ENCODE measurements at regions not wholly inside any gene's neighbourhood (a gene's known extent, or its start where the extent isn't known, plus 50 kb on each side); places are given as distances from the start of the nearest gene placed in this dataset.
"Not testable (repeated sequence)": the region's sequence is repeated elsewhere in the genome, so short reads cannot be mapped to it uniquely, and the experiment has no call there.

DNA sequence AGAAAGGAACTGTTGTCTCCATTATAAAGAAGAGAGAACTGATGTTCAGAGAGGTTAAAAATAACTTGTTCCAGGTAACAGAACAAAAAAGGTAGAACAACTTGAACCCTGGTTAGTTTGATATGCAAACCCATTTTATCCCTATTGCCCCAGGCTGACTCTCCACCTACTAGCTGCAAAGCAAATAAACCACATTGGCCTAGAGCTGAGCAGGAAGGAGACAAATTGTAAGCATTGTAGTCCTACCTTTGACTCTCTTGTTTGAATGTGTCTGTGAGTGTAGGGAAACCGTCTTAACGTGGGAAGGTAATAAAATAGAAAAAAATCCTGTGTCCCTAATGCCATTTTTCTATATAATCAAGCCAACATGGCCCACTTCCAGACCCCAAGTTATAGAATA lies 126.4 kb downstream of the CCER1 start:
- no peak for DNase-seq

DNA sequence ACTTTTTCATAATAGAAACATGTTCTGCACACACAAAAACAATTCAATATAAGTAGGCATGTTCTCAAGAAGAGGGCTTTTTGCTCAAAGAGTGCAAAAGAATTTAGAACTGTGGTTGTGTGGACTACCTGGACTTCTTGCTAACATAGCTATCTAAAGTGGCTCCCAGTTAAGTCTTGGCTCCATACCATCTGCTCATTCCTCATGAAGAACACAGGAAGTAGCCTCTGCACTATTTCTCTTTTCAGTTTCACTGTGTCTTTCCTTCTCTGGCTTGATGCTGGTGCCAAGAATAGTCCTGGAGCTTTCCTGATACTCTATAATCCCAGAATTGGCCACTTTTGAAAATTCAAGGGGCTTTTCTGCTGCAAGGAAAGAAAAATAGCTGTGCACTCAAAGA lies 127.4 kb downstream of the CCER1 start:
- no peak for DNase-seq

- DNase-seq = no peak
These were observed 128.9 kb downstream of the CCER1 start for GRCh38 chr12:90826036-90826435.

GRCh38 chr12:90823859-90824258 lies 131.1 kb downstream of the CCER1 start:
- no peak for DNase-seq

GRCh38 chr12:90819709-90820108 lies 135.3 kb downstream of the CCER1 start:
- no peak for DNase-seq

GRCh38 chr12:90816353-90817089 lies 138.5 kb downstream of the CCER1 start:
- no peak for DNase-seq

GRCh38 chr12:90809940-90810339 lies 145.0 kb downstream of the CCER1 start:
- DNase-seq = no peak

GRCh38 chr12:90808568-90808967 lies 146.4 kb downstream of the CCER1 start:
- no peak for DNase-seq

GRCh38 chr12:90802727-90803126 lies 152.2 kb downstream of the CCER1 start:
- DNase-seq = no peak

- DNase-seq = no peak
These were observed 153.2 kb downstream of the CCER1 start for GRCh38 chr12:90801776-90802175.

DNA sequence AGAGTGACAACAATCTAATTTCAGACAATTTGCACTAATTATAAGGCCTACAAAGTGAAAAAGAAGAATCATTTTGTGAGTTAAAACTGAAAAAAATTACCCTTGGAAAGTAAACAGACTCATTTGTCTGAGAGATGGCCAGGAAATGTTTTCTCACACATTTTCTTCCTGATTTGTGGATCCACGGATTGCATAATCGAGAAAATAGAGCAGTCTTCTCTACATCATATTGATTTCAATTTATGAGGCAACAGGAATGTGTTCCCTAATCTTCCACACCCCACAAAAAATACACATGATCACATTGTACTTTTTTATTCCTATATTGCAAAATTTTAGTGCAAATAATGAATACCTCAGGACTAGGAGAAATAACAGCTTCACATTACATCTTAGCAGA lies 160.8 kb downstream of the CCER1 start:
- DNase-seq = no peak

- DNase-seq = not testable (repeated sequence)
These were observed 162.3 kb downstream of the CCER1 start for GRCh38 chr12:90792718-90793117.

- no peak for DNase-seq
These were observed 163.5 kb downstream of the CCER1 start for GRCh38 chr12:90791445-90791844.

DNA sequence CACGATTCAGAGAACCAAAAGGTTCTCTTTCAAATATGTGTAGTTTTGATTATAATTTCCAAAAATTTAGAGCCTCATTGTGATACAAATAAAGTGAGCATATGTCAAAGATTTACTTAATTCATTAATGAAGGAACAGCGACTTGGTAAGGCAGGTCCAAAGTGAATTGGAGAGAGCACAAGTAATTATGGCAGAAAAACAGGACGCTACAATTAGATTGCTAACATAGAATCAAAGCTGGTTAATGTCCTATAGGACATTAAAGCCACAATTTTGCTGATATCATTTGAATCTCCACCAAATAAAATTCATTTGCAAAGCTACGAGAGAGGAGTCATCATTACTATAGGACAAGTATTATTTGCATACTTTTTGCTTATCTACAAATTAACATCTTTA lies 164.2 kb downstream of the CCER1 start:
- DNase-seq = no peak

DNA sequence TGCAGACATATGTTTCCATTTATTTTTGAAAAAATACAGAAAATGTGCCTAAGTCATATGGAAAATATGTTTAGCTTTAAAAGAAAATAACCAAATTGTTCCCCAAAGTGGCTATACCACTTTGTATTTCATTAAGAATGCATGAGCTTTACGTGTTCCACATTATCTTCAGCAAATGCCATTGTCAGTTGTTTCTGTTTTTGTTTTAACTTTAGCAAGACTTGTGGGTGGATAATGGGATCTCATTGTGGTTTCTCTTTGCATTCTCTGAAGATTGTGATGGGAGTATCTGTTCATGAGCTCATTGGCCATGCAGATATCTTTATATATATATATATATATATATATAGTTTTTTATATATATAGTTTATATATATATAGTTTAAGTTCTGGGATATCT lies 181.5 kb downstream of the CCER1 start:
- DNase-seq = no peak

GRCh38 chr12:90770861-90771260 lies 184.1 kb downstream of the CCER1 start:
- no peak for DNase-seq

- DNase-seq = no peak
These were observed 197.0 kb downstream of the CCER1 start for GRCh38 chr12:90757957-90758356.

DNA sequence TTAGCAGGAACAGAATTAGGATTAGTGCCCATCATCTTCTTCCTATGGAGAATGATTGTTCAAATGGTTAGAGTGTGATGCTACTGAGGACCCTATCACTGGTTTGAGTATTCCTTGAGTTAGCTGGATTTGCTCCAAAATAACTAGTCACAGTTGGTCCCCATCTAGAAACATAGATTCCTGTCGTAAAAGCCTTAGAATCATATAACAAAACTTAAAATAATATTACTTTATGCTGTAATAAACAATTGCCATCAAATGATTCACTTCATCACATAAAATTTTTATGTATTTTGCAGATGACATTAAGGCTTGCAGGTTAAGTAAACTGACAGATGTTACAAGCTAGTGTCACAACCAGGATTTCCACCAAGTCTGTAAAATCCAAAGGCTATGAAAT lies 209.8 kb downstream of the CCER1 start:
- no peak for DNase-seq

- DNase-seq = no peak
These were observed 213.4 kb downstream of the CCER1 start for GRCh38 chr12:90741611-90742010.

DNA sequence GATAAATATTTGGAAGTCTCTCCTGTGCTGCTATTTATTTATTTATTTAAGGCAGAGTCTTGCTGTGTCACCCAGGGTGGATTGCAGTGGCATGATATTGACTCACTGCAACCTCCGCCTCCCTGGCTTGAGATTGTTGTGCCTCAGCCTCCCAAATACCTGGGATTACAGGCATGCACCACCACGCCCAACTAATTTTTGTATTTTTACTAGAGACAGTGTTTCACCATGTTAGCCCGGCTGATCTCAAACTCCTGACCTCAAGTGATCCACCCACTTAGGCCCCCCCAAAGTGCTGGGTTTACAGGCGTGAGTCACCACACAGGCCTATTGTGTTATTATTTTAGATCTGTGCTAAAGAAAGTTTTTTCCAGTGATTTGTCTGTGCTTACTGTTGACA lies 225.2 kb downstream of the CCER1 start:
- no peak for DNase-seq

GRCh38 chr12:90712671-90713070 lies 242.3 kb downstream of the CCER1 start:
- no peak for DNase-seq

- no peak for DNase-seq
These were observed 244.3 kb downstream of the CCER1 start for GRCh38 chr12:90710711-90711110.

DNA sequence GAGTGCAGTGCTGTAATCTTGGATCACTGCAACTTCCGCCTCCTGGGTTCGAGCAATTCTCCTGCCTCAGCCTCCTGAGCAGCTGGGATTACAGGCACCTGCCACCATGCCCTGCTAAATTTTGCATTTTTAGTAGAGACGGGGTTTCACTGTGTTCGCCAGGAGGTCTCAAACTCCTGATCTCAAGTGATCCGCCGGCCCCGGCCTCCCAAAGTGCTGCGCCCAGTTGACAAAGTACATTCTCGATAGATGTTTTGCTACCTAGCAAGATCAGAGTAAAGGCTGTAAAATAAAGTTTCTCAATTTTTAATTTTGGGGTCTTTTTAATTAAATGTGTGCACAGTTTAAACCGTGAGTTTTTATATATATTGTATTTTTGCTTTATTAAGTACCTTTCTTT lies 248.9 kb downstream of the CCER1 start:
- DNase-seq = no peak

DNA sequence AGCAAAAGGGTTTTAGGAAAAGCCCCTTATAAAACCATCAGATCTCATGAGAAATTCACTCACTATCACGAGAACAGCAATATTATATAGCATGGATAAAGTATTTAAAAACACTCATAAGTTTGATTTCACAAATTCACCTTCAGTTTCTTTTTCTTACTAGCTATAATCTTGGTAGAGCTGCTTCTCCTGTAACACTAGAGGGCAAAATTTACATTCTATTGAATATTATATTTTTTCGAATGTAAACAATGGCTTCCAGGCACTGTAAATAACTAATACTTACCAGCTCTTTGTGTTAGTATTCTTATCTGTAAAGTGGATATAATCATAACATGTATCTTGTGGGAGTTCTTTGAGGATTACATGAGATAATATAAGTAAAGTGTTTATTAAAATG lies 259.6 kb downstream of the CCER1 start:
- DNase-seq = no peak

DNA sequence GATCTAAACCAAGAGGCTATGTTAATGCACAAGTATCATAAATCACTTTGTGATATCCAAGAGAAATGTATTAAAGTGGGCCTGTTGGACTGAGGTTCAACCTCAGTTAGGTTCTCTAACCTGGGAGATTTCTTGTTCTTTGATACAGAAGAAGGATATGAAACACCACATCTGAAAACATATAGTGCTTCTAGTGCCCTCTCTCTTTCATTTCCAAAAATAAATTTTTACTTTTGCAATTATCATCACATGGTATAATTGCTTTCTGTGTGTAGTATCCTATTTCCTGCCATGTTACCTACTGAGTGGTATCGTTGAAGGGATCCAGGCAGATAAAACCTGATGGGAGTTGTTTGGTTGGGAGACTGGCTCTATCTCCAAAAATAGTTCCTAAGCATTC lies 264.9 kb downstream of the CCER1 start:
- no peak for DNase-seq
